Liver (tissue), 8 donors: ENCODE measurements at regions not wholly inside any gene's neighbourhood (a gene's known extent, or its start where the extent isn't known, plus 50 kb on each side); places are given as distances from the start of the nearest gene placed in this dataset.

ENCODE experiments used
- DNase-seq: peaks from one replicate; pipeline ENCODE4 v3.0.0-alpha.2; 2017; ENCODE audit warnings: low spot score
- H3K27ac ChIP-seq, 2 donors: one replicate each; pipeline ENCODE4 v1.7.0; 2013; ENCODE audit warnings: inconsistent platforms in 2 of 2, low read length in 2 of 2, control low read depth in 1 of 2, low read depth in 1 of 2, mild to moderate bottlenecking in 1 of 2
- H3K27me3 ChIP-seq, 4 donors: one replicate each; pipeline versions ENCODE4 v1.6.1 to v1.7.0; 2013; ENCODE audit warnings: low read length in 3 of 4, inconsistent platforms in 1 of 4, mild to moderate bottlenecking in 1 of 4, moderate library complexity in 1 of 4; ENCODE audit not compliant: control insufficient read depth in 4 of 4, insufficient read depth in 4 of 4
- H3K36me3 ChIP-seq, 4 donors: one replicate each; pipeline versions ENCODE4 v1.6.1 to v1.7.0; 2013; ENCODE audit warnings: low read length in 3 of 4, mild to moderate bottlenecking in 3 of 4, low read depth in 1 of 4, moderate library complexity in 1 of 4; ENCODE audit not compliant: control insufficient read depth in 4 of 4, insufficient read depth in 3 of 4
- H3K4me1 ChIP-seq, 4 donors: one replicate each; pipeline versions ENCODE4 v1.6.1 to v1.7.0; 2013; ENCODE audit warnings: low read length in 3 of 4, mild to moderate bottlenecking in 3 of 4, moderate library complexity in 1 of 4; ENCODE audit not compliant: control insufficient read depth in 4 of 4, insufficient read depth in 4 of 4
- H3K4me3 ChIP-seq, 3 donors: one replicate each; pipeline versions ENCODE4 v1.6.1 to v1.7.0; 2013; ENCODE audit warnings: low read length in 3 of 3, control low read depth in 1 of 3, low read depth in 1 of 3, mild to moderate bottlenecking in 1 of 3
- H3K9ac ChIP-seq, 2 donors: one replicate each; pipeline ENCODE4 v1.7.0; 2013; ENCODE audit warnings: low read length in 2 of 2, mild to moderate bottlenecking in 2 of 2, moderate library complexity in 2 of 2, control low read depth in 1 of 2, low read depth in 1 of 2
- H3K9me3 ChIP-seq, 4 donors: one replicate each; pipeline versions ENCODE4 v1.6.1 to v1.7.0; 2013; ENCODE audit warnings: low read length in 3 of 4; ENCODE audit not compliant: control insufficient read depth in 4 of 4
- ATF3 ChIP-seq: IDR thresholded peaks from 2 replicates; pipeline ENCODE4 v1.6.1; 2016; ENCODE audit warnings: antibody characterized with exemption
- CTCF ChIP-seq: fragments of 150-350 bp; IDR thresholded peaks from 2 replicates; pipeline ENCODE4 v1.5.1; 2017; ENCODE audit warnings: improper control_type of control experiment, low read depth, low read length; ENCODE audit not compliant: missing input control
- FOXA1 ChIP-seq: IDR thresholded peaks from 2 replicates; pipeline ENCODE4 v1.6.1; 2016; ENCODE audit warnings: antibody characterized with exemption
- GABPA ChIP-seq, 2 donors: IDR thresholded peaks in 1 of 2; conservative IDR thresholded peaks in 1 of 2; 2 replicates each; pipeline ENCODE4 v1.6.1; 2016; ENCODE audit warnings: antibody characterized with exemption in 2 of 2, mild to moderate bottlenecking in 1 of 2, moderate library complexity in 1 of 2
- HNF4A ChIP-seq, 2 donors: conservative IDR thresholded peaks; 2 replicates each; pipeline ENCODE4 v1.6.1; 2016; ENCODE audit warnings: antibody characterized with exemption in 2 of 2, mild to moderate bottlenecking in 2 of 2
- HNF4G ChIP-seq: IDR thresholded peaks from 2 replicates; pipeline ENCODE4 v1.6.1; 2016; ENCODE audit warnings: antibody characterized with exemption
- JUND ChIP-seq, 2 donors: IDR thresholded peaks; 2 replicates each; pipeline ENCODE4 v1.6.1; 2016; ENCODE audit warnings: antibody characterized with exemption in 2 of 2
- MAX ChIP-seq: IDR thresholded peaks from 2 replicates; pipeline ENCODE4 v1.6.1; 2016; ENCODE audit warnings: antibody characterized with exemption
- NR2F2 ChIP-seq: IDR thresholded peaks from 2 replicates; pipeline ENCODE4 v1.6.1; 2016; ENCODE audit warnings: antibody characterized with exemption
- RAD21 ChIP-seq, 2 donors: IDR thresholded peaks; 2 replicates each; pipeline ENCODE4 v1.6.1; 2016; ENCODE audit warnings: antibody characterized with exemption in 2 of 2, mild to moderate bottlenecking in 2 of 2
- REST ChIP-seq: IDR thresholded peaks from 2 replicates; pipeline ENCODE4 v1.6.1; 2016; ENCODE audit warnings: antibody characterized with exemption, mild to moderate bottlenecking
- RXRA ChIP-seq, 2 donors: IDR thresholded peaks; 2 replicates each; pipeline ENCODE4 v1.6.1; 2017 to 2018; ENCODE audit warnings: antibody characterized with exemption in 2 of 2, mild to moderate bottlenecking in 1 of 2
- TAF1 ChIP-seq: conservative IDR thresholded peaks from 2 replicates; pipeline ENCODE4 v1.6.1; 2016; ENCODE audit warnings: antibody characterized with exemption, mild to moderate bottlenecking
- YY1 ChIP-seq: IDR thresholded peaks from 2 replicates; pipeline ENCODE4 v1.6.1; 2016; ENCODE audit warnings: antibody characterized with exemption, mild to moderate bottlenecking
- ZBTB33 ChIP-seq: IDR thresholded peaks from 2 replicates; pipeline ENCODE4 v1.6.1; 2016; ENCODE audit warnings: antibody characterized with exemption
- WGBS: extraction: QIAGEN DNeasy Blood & Tissue Kit; methylation state at CpG from one replicate; pipeline ENCODE4 v1.1.7; 2013; 5-methylcytosine and 5-hydroxymethylcytosine counted together
- donor health status: healthy.
- donor health status: healthy.
- donor health status: healthy.
- donor health status: healthy.
- donor health status: healthy.

- no peaks in the 10 kb centered on the region for H3K4me1 ChIP-seq
- no peak for DNase-seq
- H3K9me3 ChIP-seq, result no peaks in the 10 kb centered on the region
- H3K36me3 ChIP-seq, result no peaks in the 10 kb centered on the region
- no peak overlapping the region for H3K9ac ChIP-seq
- H3K27me3 ChIP-seq, result no peaks in the 10 kb centered on the region
- 51% methylated on average over 4 of the region's 4 CpGs for WGBS
- H3K27ac ChIP-seq, result no peak overlapping the region
- no peak overlapping the region for H3K4me3 ChIP-seq
- TF ChIP-seq JUND (IDR thresholded peaks at IDR 0.05) (no peak), HNF4A (conservative IDR thresholded peaks at IDR 0.05) (peak in 1 of 2 donors; percentile 25)
Measured at GRCh38 chr20:60304931-60305330, 346.7 kb downstream of the CDH26 start.

- H3K36me3 ChIP-seq, result no peaks in the 10 kb centered on the region
- TF ChIP-seq NR2F2, result no peak
- no peak for TF ChIP-seq HNF4A (conservative IDR thresholded peaks at IDR 0.05)
- no peak for TF ChIP-seq YY1
- no peak for TF ChIP-seq ZBTB33
- no peak for TF ChIP-seq JUND (IDR thresholded peaks at IDR 0.05)
- H3K4me3 ChIP-seq, result no peak overlapping the region
- DNase-seq, result no peak
- H3K27me3 ChIP-seq, result peaks cover 0 to 2% (median 0%) of the 10 kb centered on the region in 4 donors
- 54% methylated on average over 3 of the region's 3 CpGs for WGBS
- H3K4me1 ChIP-seq, result no peaks in the 10 kb centered on the region
- no peaks in the 10 kb centered on the region for H3K9me3 ChIP-seq
- no peak overlapping the region for H3K27ac ChIP-seq
- no peak overlapping the region for H3K9ac ChIP-seq
Measured at GRCh38 chr20:60306105-60306504, 347.9 kb downstream of the CDH26 start.

GRCh38 chr20:60306551-60306950 is 348.3 kb downstream of the CDH26 start:
- Histone ChIP-seq H3K4me1 (no peaks in the 10 kb centered on the region), H3K27ac (no peak overlapping the region), H3K36me3 (no peaks in the 10 kb centered on the region), H3K27me3 (peaks cover 0 to 2% (median 0%) of the 10 kb centered on the region in 4 donors), H3K9ac (no peak overlapping the region), H3K9me3 (no peaks in the 10 kb centered on the region), H3K4me3 (no peak overlapping the region)
- DNase-seq, result no peak
- TF ChIP-seq FOXA1 (no peak), YY1 (no peak), CTCF (no peak), HNF4G (no peak), GABPA (IDR thresholded peaks at IDR 0.05 in 1 of 2, conservative IDR thresholded peaks at IDR 0.05 in 1 of 2) (no peak), HNF4A (conservative IDR thresholded peaks at IDR 0.05) (no peak), JUND (IDR thresholded peaks at IDR 0.05) (no peak), RXRA (IDR thresholded peaks at IDR 0.05) (no peak), ATF3 (no peak), TAF1 (no peak), ZBTB33 (no peak), MAX (no peak), REST (no peak), RAD21 (IDR thresholded peaks at IDR 0.05) (no peak), NR2F2 (no peak)
- 64% methylated on average over 7 of the region's 7 CpGs for WGBS
